GM21367 (cell line): ENCODE measurements at regions not wholly inside any gene's neighbourhood (a gene's known extent, or its start where the extent isn't known, plus 50 kb on each side); places are given as distances from the start of the nearest gene placed in this dataset.

Experiments used
- ATAC-seq: cut with Tn5 transposase; IDR thresholded peaks from one replicate; pipeline ENCODE4 v1.9.1; 2021; ENCODE audit not compliant: unreplicated experiment

- no peak for ATAC-seq
These were observed 332.3 kb downstream of the BRINP1 start for GRCh38 chr9:119036969-119037368.

- ATAC-seq, result no peak
These were observed 325.2 kb downstream of the BRINP1 start for GRCh38 chr9:119043996-119044395.

GRCh38 chr9:119044806-119045205 lies 324.4 kb downstream of the BRINP1 start:
- ATAC-seq, result no peak

- ATAC-seq, result no peak
These were observed 321.5 kb downstream of the BRINP1 start for GRCh38 chr9:119047513-119048307.

GRCh38 chr9:119050281-119050680 lies 319.0 kb downstream of the BRINP1 start:
- ATAC-seq, result no peak

GRCh38 chr9:119052339-119053030 lies 316.8 kb downstream of the BRINP1 start:
- no peak for ATAC-seq

- no peak for ATAC-seq
These were observed 316.2 kb downstream of the BRINP1 start for GRCh38 chr9:119053070-119053469.

GRCh38 chr9:119060629-119061385 lies 308.4 kb downstream of the BRINP1 start:
- no peak for ATAC-seq

GRCh38 chr9:119071636-119072035 lies 297.6 kb downstream of the BRINP1 start:
- ATAC-seq, result no peak

- ATAC-seq, result no peak
These were observed 295.2 kb downstream of the BRINP1 start for GRCh38 chr9:119074017-119074416.

GRCh38 chr9:119078015-119078414 lies 291.2 kb downstream of the BRINP1 start:
- no peak for ATAC-seq

GRCh38 chr9:119083673-119084072 lies 285.6 kb downstream of the BRINP1 start:
- ATAC-seq, result no peak

GRCh38 chr9:119086590-119086989 lies 282.6 kb downstream of the BRINP1 start:
- no peak for ATAC-seq

- ATAC-seq, result no peak
These were observed 281.2 kb downstream of the BRINP1 start for GRCh38 chr9:119088002-119088547.

- ATAC-seq, result no peak
These were observed 278.2 kb downstream of the BRINP1 start for GRCh38 chr9:119091074-119091473.

GRCh38 chr9:119092125-119092524 lies 277.1 kb downstream of the BRINP1 start:
- no peak for ATAC-seq

GRCh38 chr9:119094086-119094485 lies 275.1 kb downstream of the BRINP1 start:
- no peak for ATAC-seq

GRCh38 chr9:119095072-119095471 lies 274.2 kb downstream of the BRINP1 start:
- no peak for ATAC-seq

GRCh38 chr9:119101048-119101447 lies 268.2 kb downstream of the BRINP1 start:
- no peak for ATAC-seq

- no peak for ATAC-seq
These were observed 254.6 kb downstream of the BRINP1 start for GRCh38 chr9:119114681-119115080.
